ENCODE measurements at regions not wholly inside any gene's neighbourhood (a gene's known extent, or its start where the extent isn't known, plus 50 kb on each side); places are given as distances from the start of the nearest gene placed in this dataset.
"Not testable (repeated sequence)": the region's sequence is repeated elsewhere in the genome, so short reads cannot be mapped to it uniquely, and the experiment has no call there.

DNA sequence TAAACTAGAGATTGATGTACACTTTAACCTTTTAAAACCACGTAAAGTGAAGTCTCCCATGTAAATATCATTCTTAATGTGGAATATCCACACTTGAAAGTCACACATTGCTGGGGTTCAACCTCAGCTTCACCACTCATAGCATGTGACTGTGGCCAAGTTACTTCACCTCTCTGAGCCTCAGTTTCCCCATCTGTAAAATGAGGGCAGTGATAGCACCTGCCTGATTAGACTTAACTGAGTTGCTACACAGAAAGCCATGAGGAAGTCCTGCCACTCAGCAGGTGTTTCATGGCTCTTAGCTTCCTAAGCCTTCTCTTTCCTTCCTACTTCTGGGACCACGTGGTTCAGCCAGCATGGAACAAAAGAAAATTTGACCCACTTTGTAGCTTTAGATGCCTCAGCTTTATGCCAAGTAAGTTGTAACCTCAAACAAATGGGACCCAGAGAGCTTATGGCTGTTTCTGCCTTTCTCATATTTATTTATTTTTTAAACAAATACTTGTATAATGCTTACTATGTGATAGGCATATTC is 277.3 kb upstream of the KLF3 start:
- no peak for DNase-seq

DNA sequence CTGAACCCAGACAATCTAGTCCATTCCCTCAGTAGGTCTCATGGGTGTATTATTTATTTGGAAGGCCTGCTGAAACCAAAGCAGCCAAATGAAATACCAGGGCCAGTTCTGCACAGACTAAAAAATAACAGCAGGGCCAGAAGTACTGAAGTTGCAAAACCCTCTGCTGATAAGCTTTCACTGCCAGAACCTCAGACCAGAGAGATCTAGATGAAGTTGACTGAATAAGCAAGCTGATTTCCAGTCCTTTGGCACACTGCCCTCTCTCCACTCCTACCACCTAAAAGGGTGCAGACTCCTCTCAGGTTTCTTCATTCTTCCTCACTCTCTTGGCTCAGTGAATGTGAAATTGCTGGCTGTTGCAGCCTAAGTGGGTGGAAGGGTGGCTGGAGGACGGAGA is 276.7 kb upstream of the KLF3 start:
- DNase-seq: no peak

DNA sequence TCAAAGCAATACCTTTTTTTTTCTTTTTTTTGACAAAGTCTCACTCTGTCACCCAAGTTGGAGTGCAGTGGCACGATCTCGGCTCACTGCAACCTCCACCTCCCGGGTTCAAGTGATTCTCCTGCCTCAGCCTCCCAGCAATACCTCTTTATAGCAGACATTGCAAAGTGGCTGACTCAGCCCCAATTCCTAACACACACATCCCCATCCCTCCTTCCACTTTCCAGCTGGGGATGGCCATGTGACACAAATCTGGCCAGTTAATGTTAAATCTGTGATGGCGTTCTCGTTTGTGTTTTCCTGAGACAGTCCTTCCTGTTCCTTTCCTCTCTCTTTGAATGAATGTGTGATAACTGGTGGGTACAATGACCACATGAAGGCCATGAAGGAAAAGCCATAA is 276.2 kb upstream of the KLF3 start:
- no peak for DNase-seq

DNA sequence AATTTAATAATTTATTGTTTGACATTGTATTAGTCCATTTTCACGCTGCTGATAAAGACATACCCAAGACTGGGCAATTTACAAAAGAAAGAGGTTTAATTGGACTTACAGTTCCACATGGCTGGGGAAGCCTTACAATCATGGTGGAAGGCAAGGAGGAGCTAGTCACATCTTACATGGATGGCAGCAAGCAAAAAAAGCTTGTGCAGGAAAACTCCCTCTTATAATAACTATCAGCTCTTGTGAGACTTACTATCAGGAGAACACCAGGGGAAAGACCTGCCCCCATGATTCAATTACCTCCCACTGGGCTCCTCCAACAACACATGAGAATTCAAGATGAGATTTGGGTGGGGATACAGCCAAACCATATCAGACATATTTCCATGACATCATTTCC is 275.1 kb upstream of the KLF3 start:
- DNase-seq: not testable (repeated sequence)

DNA sequence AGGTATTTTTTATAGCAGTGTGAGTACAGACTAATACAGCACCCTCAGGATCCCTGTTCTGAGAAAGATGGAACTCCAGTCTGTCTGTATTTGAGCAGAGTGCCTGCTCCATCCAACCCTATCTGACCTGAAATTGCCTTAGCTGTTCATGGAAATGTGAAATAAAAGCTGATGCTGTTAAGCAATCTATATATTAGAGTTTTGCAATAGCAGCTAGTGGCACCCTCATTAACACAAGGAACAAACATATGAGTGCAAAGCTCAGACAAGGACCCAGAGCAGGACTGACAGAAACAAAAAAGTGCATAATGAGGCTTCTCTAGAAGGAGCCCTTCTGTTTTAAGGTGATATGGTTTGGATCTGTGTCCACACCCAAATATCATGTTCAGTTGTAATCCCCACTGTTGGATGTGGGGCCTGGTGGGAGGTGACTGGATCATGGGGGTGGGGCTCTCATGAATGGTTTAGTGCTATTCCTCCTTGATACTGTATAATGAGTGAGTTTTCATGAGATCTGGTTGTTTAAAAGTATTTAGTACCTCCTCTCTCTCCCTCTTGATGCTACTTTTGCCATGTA is 272.9 kb upstream of the KLF3 start:
- no peak for DNase-seq

DNA sequence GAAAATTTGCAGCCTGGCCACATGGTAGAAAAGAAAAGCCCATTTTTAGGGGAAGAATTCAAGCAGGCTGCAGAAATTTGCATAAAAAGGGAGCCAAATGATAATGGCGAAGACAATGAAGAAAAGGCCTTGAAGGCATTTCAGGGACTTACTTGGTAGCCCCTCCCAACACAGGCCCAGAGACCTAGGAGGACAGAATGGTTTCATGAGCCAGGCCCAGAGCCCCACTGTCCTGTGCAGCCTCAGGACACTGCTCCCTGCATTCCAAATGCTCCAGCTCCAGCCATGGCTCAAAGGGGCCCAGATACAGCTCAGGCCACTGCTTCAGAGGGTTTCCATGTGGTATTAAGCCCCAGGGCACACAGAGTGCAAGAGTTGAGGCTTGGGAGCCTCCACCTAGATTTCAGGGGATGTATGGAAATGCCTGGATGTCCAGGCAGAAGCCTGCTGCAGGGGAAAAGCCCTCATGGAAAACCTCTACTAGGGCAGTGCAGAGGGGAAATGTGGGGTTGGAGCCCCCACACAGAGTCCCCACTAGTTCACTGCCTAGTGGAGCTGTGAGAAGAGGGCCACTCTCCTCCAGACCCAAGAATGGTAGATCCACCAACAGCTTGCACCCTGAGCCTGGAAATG is 271.7 kb upstream of the KLF3 start:
- DNase-seq: no peak

DNA sequence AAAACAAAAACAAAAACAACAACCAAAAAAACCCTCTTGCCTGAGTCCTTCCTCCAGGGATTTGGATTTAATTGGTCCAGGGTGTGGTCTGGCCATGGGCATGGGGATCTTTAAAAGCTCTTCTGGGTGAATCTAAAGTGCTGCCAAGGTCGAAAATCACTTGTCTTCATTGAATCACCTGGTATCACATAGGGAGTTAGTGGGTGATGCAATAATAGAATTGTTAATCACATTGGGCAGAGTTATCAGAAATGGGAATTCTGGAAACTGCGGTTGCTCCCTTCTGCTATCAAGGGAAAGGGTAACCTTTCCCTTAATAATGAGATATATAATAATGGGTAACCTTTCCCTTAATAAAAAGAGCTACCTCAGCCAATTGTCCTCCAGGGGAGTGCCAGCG is 267.9 kb upstream of the KLF3 start:
- no peak for DNase-seq

DNA sequence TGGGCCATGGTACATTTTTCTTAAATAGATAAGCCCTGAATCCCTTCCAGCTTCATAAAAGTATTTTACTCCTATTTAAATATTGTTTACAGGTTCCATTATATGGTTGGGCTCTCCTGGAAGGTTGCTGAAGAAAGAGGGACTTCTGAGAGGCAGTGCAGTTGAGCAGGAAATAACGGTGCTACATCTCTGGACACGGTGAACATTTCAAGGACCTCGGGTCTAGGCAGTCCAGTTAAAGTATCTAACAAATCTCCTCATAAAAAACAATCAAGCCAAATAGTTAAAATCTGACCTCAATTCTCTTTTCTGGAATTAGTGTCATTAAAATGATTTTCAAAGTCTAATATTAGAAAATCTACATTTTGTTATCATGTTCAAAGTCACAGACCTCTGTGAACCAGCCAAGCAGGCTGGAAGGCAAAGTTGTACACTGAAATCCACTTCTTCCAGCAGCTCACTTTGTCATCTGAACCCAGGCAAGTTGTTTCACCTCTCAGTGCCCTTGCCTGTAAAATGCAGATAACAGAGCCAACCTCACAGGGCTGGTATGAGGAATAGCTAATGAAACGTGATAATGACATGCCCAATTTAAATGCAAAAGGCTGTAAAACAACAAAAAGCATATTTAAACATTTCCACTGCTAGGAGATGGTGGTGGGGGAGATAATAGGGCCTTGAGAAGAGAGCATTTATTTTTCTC is 267.0 kb upstream of the KLF3 start:
- DNase-seq: no peak

DNA sequence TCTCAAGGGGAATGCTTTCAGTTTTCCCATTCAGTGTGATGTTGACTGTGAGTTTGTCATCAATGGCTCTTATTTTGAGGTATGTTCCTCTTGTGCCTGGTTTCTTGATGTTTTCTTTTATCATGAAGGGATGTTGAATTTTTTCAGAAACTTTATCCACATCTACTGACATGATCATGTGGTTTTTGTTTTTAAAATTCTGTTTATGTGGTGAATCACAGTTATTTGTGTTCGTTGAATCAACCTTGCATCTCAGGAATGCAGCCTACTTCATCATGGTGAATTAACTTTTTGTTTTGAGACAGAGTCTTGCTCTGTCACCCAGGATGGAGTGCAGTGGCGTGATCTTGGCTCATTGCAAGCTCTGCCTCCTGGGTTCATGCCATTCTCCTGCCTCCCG is 263.1 kb upstream of the KLF3 start:
- DNase-seq: no peak

DNA sequence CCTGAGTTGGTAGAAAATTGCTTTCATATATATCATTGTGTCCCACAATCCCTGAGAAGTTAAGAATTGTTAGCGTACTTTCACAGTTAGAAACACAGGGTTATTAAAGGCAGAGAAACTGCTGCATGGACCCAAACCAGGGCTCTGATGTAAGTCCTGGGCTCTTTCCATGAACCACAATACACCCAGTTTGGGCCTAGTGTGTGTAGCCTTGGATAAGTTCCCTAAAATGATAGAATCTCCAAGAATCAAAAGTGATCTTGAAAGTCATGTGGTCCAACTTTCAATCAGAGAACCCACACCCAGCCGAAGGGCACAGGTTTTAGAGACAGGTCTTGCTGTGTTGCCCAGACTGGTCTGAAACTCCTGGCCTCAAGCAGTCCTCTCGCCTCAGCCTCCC is 257.8 kb upstream of the KLF3 start:
- DNase-seq: no peak

DNA sequence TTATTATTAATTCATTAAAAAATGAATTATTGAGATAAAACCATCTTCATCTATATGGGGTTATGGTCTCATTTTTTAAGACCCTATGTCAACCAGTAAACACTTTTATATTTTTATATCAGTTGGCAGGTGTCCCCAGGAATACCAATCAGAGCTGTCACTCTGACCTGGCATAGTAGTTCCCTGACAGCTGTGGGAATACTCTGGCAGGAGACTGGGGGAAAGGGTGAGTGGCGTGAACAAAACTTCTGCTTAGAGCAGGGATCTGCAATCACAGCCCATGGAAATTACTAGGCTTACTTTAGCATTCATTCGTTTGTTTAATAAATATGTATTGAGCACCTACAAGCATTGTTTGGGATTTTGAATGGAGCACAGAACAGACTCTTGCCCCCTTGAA is 254.1 kb upstream of the KLF3 start:
- no peak for DNase-seq

DNA sequence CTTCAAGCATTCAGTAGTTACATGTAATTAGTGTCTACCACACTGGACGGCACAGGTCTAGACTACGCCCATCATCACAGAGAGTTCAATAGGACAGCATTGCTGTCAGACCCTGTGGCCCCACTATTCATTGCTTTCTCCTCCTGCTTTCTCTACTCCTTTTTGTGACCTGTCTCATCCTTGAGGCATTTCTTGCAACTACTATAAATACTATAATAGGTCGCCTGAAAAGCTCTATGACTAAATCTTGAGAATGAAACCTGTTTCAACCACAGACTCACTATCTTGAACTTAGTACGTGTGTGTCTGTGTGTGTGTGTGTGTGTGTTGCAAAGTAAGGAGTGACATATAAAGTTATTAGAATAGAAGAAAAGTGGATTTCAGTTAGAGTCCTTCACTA is 252.9 kb upstream of the KLF3 start:
- no peak for DNase-seq

DNA sequence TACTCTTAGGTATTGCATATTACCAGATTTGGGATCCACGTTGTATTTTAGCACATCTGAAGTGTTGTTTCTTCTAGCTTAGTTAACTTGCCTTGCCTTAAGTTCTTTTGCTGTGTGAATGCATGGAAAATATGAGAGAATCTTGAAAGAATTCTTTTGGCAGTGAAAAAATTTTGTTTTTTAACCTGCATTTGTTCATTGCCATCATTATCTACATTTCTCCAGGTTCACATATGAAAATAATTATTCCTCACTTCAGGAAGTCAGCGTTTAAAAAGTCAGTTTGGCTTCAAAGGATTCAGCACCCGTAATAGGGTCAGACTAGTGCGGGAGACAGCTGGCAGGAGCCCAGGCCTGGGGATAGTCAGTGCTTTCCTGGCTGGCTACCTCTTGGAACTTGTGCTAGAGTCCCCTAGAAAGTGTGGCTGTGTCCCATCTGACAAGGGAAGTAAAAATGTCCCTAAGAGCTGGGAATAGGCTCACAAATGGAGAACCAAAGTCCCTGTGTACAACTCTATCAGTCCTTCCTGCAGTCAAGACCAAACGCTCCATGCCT is 251.9 kb upstream of the KLF3 start:
- DNase-seq: no peak

DNA sequence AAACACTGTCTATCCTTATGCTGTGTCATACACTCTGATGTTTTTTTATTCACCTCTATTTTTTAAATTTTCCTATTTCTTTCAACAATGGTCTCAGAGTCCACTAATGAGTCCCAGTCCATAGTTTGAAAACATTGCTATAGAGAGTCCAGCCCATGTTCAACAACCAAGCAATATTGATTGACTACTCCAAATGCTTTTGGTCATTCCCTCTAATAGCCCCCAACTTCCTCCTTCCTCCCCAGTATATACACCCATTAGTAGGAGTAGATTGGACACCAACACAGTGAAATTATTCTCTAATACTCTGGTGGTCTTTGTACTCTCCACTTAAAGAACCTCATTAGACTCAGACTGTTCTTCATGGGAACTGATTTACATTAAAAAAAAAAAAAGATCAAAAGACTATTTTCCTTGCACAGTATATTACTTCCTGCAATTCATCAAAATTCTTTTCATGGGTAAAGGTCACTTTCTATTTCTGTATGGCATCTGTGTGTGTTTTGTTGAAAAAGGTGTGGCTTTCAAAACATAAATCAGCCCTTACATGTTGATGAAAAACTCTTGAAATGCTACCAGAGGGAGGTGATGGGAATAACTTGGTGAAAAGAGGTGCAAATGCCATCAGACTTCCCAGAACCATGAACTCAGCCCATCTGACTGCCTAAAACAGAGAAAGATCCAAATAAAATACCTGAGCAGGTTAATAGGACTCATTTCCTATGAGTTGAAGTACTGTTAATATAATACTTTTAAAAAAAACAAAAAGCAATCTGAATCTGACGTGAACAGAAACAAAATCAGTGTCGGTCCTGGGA is 250.3 kb upstream of the KLF3 start:
- DNase-seq: no peak

DNA sequence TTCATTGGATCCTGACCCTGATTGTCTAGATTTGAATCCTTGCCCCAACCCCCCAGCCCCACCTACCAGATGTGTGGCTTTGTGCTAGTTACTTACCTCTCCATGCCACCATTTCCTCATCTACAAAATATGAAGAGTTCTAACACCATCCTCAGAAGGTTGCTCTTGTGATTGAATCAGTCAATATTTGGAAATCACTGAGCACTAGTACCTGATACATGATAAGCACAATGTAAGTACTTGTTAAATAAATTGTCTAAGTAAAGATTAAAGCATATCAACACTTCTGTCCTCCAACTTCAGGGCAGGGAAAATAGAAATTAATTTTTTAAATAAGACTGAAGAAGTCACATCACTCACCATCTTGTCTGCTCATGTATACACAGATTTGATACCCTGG is 249.6 kb upstream of the KLF3 start:
- no peak for DNase-seq

DNA sequence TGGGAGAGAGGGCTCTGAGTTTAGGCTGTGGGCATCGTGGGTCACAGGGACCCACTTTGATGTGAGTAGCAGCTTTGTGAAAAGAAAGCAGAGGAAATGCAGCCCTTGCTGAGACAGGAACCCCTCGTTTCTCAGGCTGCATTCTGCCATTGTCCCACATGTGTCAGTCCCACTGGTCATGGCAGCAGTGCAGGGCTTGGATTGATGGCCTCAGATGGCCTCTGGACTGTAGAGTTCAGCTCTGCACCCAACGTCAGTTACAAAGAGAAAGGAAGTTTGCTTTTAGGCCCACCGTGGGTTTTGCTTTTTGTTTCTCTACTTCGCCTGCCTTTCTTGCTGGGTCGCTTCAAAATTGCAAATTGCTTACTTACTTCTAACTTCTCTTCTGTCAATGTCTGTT is 248.3 kb upstream of the KLF3 start:
- no peak for DNase-seq

DNA sequence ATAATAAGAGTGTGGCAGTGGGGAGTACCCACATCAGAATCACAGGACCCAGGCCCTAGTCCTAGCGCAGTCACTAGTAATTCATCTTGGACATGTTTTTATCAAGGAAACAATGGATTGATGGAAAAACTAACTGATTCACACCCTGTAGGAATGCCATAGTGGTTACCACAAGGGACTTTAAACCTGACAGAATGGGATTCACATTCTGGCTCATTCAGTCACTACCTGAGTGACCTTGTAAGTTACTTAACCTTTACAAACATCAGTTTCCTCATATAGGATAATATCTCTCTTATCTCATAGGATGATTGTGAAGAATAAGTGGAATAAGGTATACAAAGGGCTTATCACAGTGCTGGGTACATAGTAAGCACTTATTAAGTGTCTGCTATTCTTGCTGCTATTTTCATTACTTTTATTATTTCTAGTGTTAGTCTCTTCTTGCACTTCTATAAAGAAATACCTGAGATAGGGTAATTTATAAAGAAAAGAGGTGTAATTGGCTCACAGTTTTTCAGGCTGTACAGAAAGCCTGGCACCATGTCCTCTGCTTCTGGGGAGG is 247.5 kb upstream of the KLF3 start:
- no peak for DNase-seq

DNA sequence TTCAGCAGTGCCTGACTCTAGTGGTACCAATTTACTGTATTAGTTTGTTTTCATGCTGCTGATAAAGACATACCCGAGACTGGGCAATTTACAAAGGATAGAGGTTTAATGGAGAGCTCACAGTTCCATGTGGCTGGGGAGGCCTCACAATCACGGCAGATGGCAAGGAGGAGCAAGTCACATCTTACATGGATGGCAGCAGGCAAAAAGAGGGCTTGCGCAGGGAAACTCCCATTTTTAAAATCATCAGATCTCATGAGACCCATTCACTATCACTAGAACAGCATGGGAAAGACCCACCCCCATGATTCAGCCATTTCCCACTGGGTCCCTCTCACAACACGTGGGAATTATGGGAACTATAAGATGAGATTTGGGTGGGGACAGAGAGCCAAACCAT is 243.7 kb upstream of the KLF3 start:
- not testable (repeated sequence) for DNase-seq

DNA sequence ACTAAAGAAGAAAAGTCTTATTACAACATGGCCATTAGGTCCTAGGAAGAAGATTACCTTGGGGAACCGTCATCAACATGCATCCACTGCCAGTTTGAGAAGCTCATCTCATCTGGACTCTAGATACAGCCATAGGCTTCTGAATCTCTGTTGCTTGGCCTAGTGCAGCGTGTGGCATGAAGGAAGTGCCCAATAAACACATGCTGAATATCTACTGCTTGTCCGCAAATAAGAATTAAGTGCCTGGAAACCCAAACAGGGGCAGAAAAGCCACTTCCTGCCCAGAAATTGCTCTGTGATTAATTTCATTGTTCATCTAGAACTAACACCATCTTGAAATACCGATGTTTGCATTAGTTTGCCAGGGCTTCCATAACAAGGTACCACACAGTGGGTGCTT is 241.1 kb upstream of the KLF3 start:
- no peak for DNase-seq

DNA sequence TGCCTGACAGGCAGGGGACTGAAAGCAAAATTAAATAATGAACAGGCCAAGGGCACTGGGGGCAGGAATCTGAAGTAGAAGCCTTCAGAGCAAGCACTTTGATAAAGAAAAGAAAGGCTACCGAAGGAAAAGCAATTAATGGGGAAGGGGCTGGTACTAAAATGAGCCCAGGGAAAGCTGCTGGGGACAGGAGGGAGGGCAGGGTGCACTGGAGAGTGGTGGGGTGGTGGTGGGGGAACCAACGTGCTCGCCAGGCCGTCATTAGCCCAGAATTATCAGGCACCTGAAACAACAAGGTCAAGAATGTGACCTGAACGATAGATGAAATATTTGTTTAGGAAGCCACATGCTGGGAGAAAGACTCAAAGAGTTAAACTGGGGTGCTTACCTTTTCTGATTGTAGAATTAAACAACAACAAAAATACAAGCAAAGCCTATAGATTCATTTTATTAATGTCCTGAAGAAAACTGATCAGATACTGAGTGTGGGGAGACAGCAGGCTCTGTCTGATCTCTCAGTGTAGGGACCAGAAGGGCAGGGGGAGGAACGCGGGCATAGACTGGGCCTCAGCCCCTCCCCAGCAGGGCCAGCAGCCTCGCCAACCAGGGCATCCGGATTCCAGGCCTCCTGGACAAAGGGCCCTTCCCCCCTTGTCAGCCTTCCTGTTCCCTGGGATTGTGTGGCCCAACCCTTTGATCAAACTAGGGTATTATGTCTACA is 239.7 kb upstream of the KLF3 start:
- no peak for DNase-seq

DNA sequence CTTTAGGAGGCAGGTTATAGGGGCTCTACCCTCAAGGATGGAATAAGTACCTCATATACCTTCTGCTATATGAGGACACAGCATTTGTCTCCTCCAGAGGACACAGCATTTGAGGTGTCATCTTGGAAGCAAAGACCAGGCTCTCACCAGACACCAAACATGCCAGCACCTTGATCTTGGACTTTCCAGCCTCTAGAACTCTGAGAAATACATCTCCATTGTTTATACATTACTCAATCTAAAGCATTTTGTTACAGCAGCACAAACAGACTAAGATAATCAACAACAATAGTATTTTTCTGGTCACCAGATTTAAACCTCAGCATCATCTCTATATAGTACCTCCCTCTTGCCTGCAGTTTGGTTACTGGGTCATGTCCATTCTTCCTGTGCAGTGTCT is 237.5 kb upstream of the KLF3 start:
- DNase-seq: no peak

DNA sequence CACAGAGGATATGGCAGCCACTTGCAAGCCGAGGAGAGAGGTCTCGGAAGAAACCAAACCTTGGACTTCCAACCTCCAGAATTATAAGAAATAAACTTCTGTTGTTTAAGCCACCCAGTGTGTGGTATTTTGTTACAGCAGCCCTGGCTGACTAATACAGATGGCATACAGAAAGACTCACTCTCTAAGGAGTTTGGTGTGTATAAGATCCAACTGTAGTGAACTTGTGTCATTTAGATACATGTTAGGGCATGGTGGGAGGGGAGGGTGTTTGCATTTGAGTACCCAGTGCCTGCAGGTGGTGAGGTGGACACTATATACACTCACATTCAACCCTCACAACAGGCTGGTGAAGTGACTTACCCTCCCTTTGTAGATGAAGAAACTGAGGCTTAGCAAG is 233.2 kb upstream of the KLF3 start:
- DNase-seq: no peak
